Peyer's patch (tissue), 4 donors: ENCODE measurements at regions not wholly inside any gene's neighbourhood (a gene's known extent, or its start where the extent isn't known, plus 50 kb on each side); places are given as distances from the start of the nearest gene placed in this dataset.

Experiments
- DNase-seq, 3 donors: peaks; one replicate each; pipeline ENCODE4 v3.0.0-alpha.2; 2017 to 2019
- H3K27ac ChIP-seq, 4 donors: fragments of 200-600 bp; sonication (generic); one replicate each; pipeline ENCODE4 v1.5.1; 2016 to 2019
- H3K27me3 ChIP-seq, 2 donors: fragments of 200-600 bp; sonication (generic); one replicate each; pipeline ENCODE4 v1.5.1; 2019
- H3K36me3 ChIP-seq, 3 donors: fragments of 200-600 bp; sonication (generic); one replicate each; pipeline ENCODE4 v1.5.1; 2016 to 2019
- H3K4me1 ChIP-seq, 4 donors: fragments of 200-600 bp; sonication (generic); one replicate each; pipeline ENCODE4 v1.5.1; 2016 to 2019
- H3K4me3 ChIP-seq, 4 donors: fragments of 200-600 bp; sonication (generic); 1 replicate in 3 of 4; 2 replicates in 1 of 4; pipeline ENCODE4 v1.5.1; 2016 to 2019; ENCODE audit warnings: mild to moderate bottlenecking in 1 of 4
- H3K9me3 ChIP-seq, 4 donors: fragments of 200-600 bp; sonication (generic); one replicate each; pipeline ENCODE4 v1.5.1; 2016 to 2019; ENCODE audit warnings: mild to moderate bottlenecking in 1 of 4
- POLR2A ChIP-seq, 2 donors: fragments of 450-650 bp; IDR thresholded peaks; one replicate each; pipeline ENCODE4 v1.5.1; 2017; ENCODE audit warnings: antibody characterized with exemption in 2 of 2, mild to moderate bottlenecking in 2 of 2, moderate library complexity in 2 of 2
- TF ChIP-seq, protein P1 (sequence below), 6 experiments: fragments of 450-650 bp in 4 of 6; fragments of 200-600 bp in 2 of 6; sonication (generic) in 1 of 6; IDR thresholded peaks; one replicate each; pipeline ENCODE4 v1.5.1; 2017 to 2019; ENCODE audit warnings: antibody characterized with exemption in 6 of 6, mild to moderate bottlenecking in 3 of 6, moderate library complexity in 1 of 6

DNA sequence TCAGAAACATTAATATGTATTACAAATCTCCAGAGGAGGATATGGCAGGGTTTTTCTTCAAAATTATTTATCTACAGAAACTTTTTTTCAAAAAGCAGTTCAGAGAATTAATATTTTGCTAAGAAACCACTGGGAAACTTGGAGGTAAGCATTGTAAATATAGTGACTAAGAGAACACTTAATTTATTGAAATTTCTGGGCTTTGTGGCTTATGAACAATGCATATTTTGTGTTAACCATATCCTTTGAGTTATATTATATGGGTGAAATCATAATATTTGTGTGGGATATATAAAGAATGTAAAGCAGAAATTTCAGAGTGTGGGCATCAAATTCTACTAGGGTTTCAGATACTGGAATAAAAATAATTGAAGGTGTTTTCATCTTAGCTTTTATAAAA lies 1059.2 kb downstream of the ZPLD1 start:
- Histone ChIP-seq H3K9me3 (no peaks in the 10 kb centered on the region), H3K4me1 (no peaks in the 10 kb centered on the region), H3K27ac (no peak overlapping the region), H3K4me3 (no peak overlapping the region), H3K27me3 (no peaks in the 10 kb centered on the region), H3K36me3 (no peaks in the 10 kb centered on the region)
- TF ChIP-seq, protein P1, sequence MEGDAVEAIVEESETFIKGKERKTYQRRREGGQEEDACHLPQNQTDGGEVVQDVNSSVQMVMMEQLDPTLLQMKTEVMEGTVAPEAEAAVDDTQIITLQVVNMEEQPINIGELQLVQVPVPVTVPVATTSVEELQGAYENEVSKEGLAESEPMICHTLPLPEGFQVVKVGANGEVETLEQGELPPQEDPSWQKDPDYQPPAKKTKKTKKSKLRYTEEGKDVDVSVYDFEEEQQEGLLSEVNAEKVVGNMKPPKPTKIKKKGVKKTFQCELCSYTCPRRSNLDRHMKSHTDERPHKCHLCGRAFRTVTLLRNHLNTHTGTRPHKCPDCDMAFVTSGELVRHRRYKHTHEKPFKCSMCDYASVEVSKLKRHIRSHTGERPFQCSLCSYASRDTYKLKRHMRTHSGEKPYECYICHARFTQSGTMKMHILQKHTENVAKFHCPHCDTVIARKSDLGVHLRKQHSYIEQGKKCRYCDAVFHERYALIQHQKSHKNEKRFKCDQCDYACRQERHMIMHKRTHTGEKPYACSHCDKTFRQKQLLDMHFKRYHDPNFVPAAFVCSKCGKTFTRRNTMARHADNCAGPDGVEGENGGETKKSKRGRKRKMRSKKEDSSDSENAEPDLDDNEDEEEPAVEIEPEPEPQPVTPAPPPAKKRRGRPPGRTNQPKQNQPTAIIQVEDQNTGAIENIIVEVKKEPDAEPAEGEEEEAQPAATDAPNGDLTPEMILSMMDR (IDR thresholded peaks at IDR 0.05), result no peak
- TF ChIP-seq POLR2A (IDR thresholded peaks at IDR 0.05), result no peak
- no peak for DNase-seq

DNA sequence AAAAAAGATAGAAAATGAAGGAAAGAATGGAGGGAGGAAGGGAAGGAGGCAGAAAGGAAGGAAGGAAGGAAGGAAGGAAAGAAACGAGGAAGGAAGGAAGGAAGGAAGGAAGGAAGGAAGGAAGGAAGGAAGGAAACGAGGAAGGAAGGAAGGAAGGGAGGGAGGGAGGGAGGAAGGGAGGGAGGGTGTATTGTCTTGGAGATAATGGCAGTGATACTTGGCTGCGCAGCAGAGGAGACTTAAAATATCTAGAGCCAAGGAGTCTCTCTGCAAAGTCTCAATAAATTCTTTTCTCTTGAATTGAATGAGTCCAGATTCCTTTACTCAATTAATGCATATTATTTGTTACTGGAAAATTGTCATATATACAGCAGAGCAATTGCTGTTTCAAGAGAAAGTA lies 1059.7 kb downstream of the ZPLD1 start:
- Histone ChIP-seq H3K4me1 (no peaks in the 10 kb centered on the region), H3K9me3 (no peaks in the 10 kb centered on the region), H3K4me3 (no peak overlapping the region), H3K36me3 (no peaks in the 10 kb centered on the region), H3K27me3 (no peaks in the 10 kb centered on the region), H3K27ac (no peak overlapping the region)
- no peak for DNase-seq
- TF ChIP-seq, protein P1 (IDR thresholded peaks at IDR 0.05), result no peak
- TF ChIP-seq POLR2A (IDR thresholded peaks at IDR 0.05), result no peak

DNA sequence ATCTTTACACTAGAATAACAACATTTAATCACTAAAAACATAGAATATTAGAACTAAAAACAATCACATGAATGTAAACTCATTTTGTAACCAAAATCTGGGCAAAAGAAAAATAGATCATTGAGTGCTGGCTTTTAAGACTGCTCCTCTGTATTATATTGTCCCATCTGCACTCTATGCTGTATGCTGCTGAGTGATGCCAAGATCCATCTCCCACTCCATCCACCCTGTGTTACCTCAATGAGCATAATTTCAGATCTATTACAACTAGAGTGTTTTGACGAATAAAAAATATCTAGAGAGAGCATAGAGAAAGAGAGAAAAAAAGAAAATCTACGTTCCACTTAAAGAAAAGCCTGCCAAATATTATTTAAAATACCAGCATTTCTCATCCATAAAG lies 1060.4 kb downstream of the ZPLD1 start:
- Histone ChIP-seq H3K27me3 (no peaks in the 10 kb centered on the region), H3K4me1 (no peaks in the 10 kb centered on the region), H3K36me3 (no peaks in the 10 kb centered on the region), H3K4me3 (no peak overlapping the region), H3K9me3 (no peaks in the 10 kb centered on the region), H3K27ac (no peak overlapping the region)
- no peak for DNase-seq
- TF ChIP-seq, protein P1 (IDR thresholded peaks at IDR 0.05), result no peak
- TF ChIP-seq POLR2A (IDR thresholded peaks at IDR 0.05), result no peak

DNA sequence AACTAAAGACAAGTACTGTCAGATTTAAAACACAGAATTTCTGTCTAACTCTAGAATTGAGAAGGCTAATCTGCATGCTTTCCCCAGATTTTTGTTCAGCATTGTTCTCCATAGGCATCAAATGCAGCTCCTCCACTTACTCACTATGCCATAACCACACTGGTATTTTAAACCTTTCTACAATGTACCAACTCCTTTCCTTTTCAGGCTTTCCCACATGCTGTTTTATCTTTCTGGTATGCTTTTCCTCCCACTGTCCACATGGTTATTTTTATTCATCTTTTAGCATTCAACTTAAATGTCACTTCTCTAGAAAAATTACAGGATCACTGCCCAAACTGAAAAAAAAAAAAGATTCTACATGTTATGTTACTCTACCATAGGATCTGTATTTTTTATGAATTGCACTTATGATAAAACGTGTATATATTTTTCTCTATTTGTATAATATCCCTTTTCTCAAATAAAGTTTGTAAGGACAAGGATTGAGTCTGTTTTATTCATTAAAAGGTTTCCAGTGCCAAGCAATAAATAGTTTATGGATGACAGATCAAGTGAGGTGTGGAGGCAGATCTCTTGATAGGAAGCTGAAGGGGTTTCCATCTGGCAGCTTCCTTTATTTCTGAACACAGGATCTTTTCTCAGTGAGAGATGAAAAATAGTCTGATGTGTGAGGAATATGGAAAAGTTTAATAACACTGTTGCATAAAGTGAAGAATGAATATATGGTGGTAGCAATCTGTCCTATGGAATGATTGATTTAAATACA lies 1064.5 kb downstream of the ZPLD1 start:
- TF ChIP-seq, protein P1 (IDR thresholded peaks at IDR 0.05), result no peak
- TF ChIP-seq POLR2A (IDR thresholded peaks at IDR 0.05), result no peak
- no peak for DNase-seq
- Histone ChIP-seq H3K27me3 (no peaks in the 10 kb centered on the region), H3K27ac (no peak overlapping the region), H3K36me3 (no peaks in the 10 kb centered on the region), H3K4me3 (no peak overlapping the region), H3K4me1 (no peaks in the 10 kb centered on the region), H3K9me3 (no peaks in the 10 kb centered on the region)

DNA sequence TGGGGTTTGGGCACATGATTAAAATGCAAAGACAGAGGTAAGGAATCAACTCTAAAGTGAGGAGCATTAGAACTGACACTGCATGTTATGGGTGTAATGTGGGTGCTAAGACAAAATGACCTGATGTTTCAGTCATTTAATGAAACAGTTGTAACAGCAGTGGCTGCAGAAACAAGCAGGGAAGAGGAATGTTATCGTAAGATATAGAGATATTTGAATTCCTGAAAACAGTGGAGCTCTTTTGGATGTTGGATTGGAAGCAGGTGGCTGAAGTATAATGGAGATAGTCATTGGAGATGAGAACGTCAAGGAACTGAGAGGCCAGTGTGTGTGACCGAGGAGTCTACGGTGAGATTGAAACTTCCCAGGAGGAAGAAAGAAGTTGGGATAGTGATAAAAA lies 1065.2 kb downstream of the ZPLD1 start:
- no peaks in the 10 kb centered on the region for H3K4me1 ChIP-seq
- TF ChIP-seq, protein P1 (IDR thresholded peaks at IDR 0.05), result no peak
- TF ChIP-seq POLR2A (IDR thresholded peaks at IDR 0.05), result no peak
- no peak overlapping the region for H3K4me3 ChIP-seq
- no peaks in the 10 kb centered on the region for H3K27me3 ChIP-seq
- no peak overlapping the region for H3K27ac ChIP-seq
- no peaks in the 10 kb centered on the region for H3K9me3 ChIP-seq
- no peaks in the 10 kb centered on the region for H3K36me3 ChIP-seq
- DNase-seq, result no peak
